ENCODE measurements at regions not wholly inside any gene's neighbourhood (a gene's known extent, or its start where the extent isn't known, plus 50 kb on each side); places are given as distances from the start of the nearest gene placed in this dataset.

DNA sequence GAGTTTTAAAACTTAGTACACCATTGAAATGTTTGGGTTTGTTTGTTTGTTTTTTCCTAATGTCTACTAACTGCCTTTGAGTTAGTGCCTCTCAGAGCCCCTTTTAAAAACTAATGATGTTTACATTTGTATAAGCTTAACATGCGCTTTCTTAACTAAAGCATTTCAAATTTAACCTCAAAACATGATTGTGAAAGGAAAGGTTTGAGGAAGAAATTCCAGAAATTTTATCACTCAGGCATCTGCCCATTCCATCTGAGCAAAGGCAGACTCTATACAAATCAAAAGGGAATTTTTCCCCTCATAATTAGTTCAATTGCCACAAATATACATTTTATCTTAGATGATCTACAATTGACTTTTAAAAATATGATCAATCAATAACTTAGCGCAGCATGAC lies 230.7 kb upstream of the CAND1 start:
- TF ChIP-seq, protein P1, sequence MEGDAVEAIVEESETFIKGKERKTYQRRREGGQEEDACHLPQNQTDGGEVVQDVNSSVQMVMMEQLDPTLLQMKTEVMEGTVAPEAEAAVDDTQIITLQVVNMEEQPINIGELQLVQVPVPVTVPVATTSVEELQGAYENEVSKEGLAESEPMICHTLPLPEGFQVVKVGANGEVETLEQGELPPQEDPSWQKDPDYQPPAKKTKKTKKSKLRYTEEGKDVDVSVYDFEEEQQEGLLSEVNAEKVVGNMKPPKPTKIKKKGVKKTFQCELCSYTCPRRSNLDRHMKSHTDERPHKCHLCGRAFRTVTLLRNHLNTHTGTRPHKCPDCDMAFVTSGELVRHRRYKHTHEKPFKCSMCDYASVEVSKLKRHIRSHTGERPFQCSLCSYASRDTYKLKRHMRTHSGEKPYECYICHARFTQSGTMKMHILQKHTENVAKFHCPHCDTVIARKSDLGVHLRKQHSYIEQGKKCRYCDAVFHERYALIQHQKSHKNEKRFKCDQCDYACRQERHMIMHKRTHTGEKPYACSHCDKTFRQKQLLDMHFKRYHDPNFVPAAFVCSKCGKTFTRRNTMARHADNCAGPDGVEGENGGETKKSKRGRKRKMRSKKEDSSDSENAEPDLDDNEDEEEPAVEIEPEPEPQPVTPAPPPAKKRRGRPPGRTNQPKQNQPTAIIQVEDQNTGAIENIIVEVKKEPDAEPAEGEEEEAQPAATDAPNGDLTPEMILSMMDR (IDR thresholded peaks at IDR 0.05) = no peak
- no peak for TF ChIP-seq POLR2A (IDR thresholded peaks at IDR 0.05)

All from Peyer's patch (tissue), 4 donors.